ENCODE measurements at regions not wholly inside any gene's neighbourhood (a gene's known extent, or its start where the extent isn't known, plus 50 kb on each side); places are given as distances from the start of the nearest gene placed in this dataset.

GRCh38 chr2:193778293-193778692 lies 1583.6 kb upstream of the TMEFF2 start:
- no CpG with 5 or more reads among the region's 4 CpGs for WGBS (ENCODE audit: insufficient coverage)
- Mint-ChIP-seq H3K36me3 (no peaks in the 10 kb centered on the region), H3K4me3 (no peak overlapping the region), H3K27me3 (ENCODE audit: low read depth in 3 of 3) (peaks cover 0 to 2% (median 0%) of the 10 kb centered on the region in 3 donors), H3K27ac (no peak overlapping the region), H3K9me3 (peaks cover 0 to 6% (median 2%) of the 10 kb centered on the region in 7 donors), H3K4me1 (no peaks in the 10 kb centered on the region)
- Histone ChIP-seq H3K27me3 (ENCODE audit: control insufficient read depth in 2 of 2, insufficient read depth in 2 of 2, low read length in 2 of 2) (no peaks in the 10 kb centered on the region), H2AFZ (ENCODE audit: insufficient read depth, low read depth, low read length, poor library complexity, severe bottlenecking) (no peak overlapping the region), H3K27ac (ENCODE audit: low read depth in 1 of 2, low read length in 2 of 2) (no peak overlapping the region), H3K36me3 (replicated peaks in 1 of 2; ENCODE audit: control insufficient read depth in 1 of 2, insufficient read depth in 2 of 2, low read length in 2 of 2) (no peaks in the 10 kb centered on the region), H3K9ac (ENCODE audit: insufficient read depth, low read length, poor library complexity, severe bottlenecking) (no peak overlapping the region), H3K79me2 (ENCODE audit: insufficient read depth, low read length) (no peaks in the 10 kb centered on the region), H3K4me1 (ENCODE audit: control insufficient read depth in 1 of 2, insufficient read depth in 2 of 2, low read length in 2 of 2) (no peaks in the 10 kb centered on the region), H4K20me1 (ENCODE audit: insufficient read depth, low read length) (no peaks in the 10 kb centered on the region), H3K4me2 (replicated peaks; ENCODE audit: extremely low read depth, low read length, poor library complexity, severe bottlenecking) (no peak overlapping the region), H3K4me3 (replicated peaks in 1 of 3; ENCODE audit: low read depth in 2 of 3, low read length in 3 of 3) (no peak overlapping the region), H3K9me3 (replicated peaks in 1 of 2; ENCODE audit: control insufficient read depth in 1 of 2, insufficient read depth in 1 of 2, low read length in 2 of 2) (peaks cover 0 to 3% of the 10 kb centered on the region in 2 donors)
- no peak for TF ChIP-seq CTCF (IDR thresholded peaks at IDR 0.05)
- DNase-seq: no peak
- intact Hi-C loops (cut with micrococcal nuclease): no loop called here

DNA sequence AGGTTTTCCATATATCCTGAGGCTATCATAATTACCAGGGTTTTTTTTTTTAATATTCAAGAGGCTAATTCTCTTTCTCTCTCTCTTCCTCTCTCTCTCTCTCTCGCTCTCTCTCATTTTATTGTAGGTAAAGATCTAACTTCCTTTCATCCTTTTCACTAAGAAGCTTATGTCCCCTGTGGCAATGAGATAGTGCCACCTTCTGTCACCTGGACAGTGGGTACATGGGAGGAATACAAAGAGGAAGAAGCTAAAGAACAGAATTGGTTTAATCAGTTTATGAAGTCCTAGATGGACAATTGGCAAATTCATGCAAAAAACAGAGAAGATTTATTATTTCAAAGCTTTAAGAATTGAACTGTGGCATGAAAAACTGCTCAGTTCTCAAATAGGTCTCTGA lies 1582.3 kb upstream of the TMEFF2 start:
- Histone ChIP-seq H3K4me3 (replicated peaks in 1 of 3; ENCODE audit: low read depth in 2 of 3, low read length in 3 of 3) (no peak overlapping the region), H3K27ac (ENCODE audit: low read depth in 1 of 2, low read length in 2 of 2) (no peak overlapping the region), H2AFZ (ENCODE audit: insufficient read depth, low read depth, low read length, poor library complexity, severe bottlenecking) (no peak overlapping the region), H3K79me2 (ENCODE audit: insufficient read depth, low read length) (no peaks in the 10 kb centered on the region), H3K4me1 (ENCODE audit: control insufficient read depth in 1 of 2, insufficient read depth in 2 of 2, low read length in 2 of 2) (no peaks in the 10 kb centered on the region), H3K9me3 (replicated peaks in 1 of 2; ENCODE audit: control insufficient read depth in 1 of 2, insufficient read depth in 1 of 2, low read length in 2 of 2) (peaks cover 0 to 3% of the 10 kb centered on the region in 2 donors), H3K9ac (ENCODE audit: insufficient read depth, low read length, poor library complexity, severe bottlenecking) (no peak overlapping the region), H3K27me3 (ENCODE audit: control insufficient read depth in 2 of 2, insufficient read depth in 2 of 2, low read length in 2 of 2) (no peaks in the 10 kb centered on the region), H4K20me1 (ENCODE audit: insufficient read depth, low read length) (no peaks in the 10 kb centered on the region), H3K36me3 (replicated peaks in 1 of 2; ENCODE audit: control insufficient read depth in 1 of 2, insufficient read depth in 2 of 2, low read length in 2 of 2) (no peaks in the 10 kb centered on the region), H3K4me2 (replicated peaks; ENCODE audit: extremely low read depth, low read length, poor library complexity, severe bottlenecking) (no peak overlapping the region)
- intact Hi-C loops (cut with micrococcal nuclease): no loop called here
- peaks cover 0 to 2% (median 0%) of the 10 kb centered on the region in 7 donors for H3K9me3 Mint-ChIP-seq
- H3K27me3 Mint-ChIP-seq (ENCODE audit: low read depth in 3 of 3): peaks cover 0 to 2% (median 0%) of the 10 kb centered on the region in 3 donors
- H3K27ac Mint-ChIP-seq: no peak overlapping the region
- WGBS (ENCODE audit: insufficient coverage): no CpG with 5 or more reads among the region's 1 CpG
- H3K4me3 Mint-ChIP-seq: no peak overlapping the region
- H3K36me3 Mint-ChIP-seq: no peaks in the 10 kb centered on the region
- H3K4me1 Mint-ChIP-seq: no peaks in the 10 kb centered on the region
- TF ChIP-seq CTCF (IDR thresholded peaks at IDR 0.05): no peak
- DNase-seq: no peak

Data from CD14-positive monocyte (primary cell).